Psoas muscle (tissue), 7 donors: ENCODE measurements at regions not wholly inside any gene's neighbourhood (a gene's known extent, or its start where the extent isn't known, plus 50 kb on each side); places are given as distances from the start of the nearest gene placed in this dataset.

Experiments
- ATAC-seq, 4 donors: fragments of 200-7000 bp; cut with Tn5 transposase; one replicate each; pipeline ENCODE4 v1.9.1; 2020; ENCODE audit warnings: moderate library complexity in 3 of 4, mild to moderate bottlenecking in 2 of 4
- DNase-seq, 2 donors: peaks; one replicate each; pipeline ENCODE4 v3.0.0-alpha.2; 2020
- H3K27ac ChIP-seq: fragments of 200-600 bp; one replicate; pipeline ENCODE4 v1.8.0; 2022
- H3K27me3 ChIP-seq, 3 donors: fragments of 200-600 bp in 1 of 3; one replicate each; pipeline versions ENCODE4 v1.6.1 to v1.8.0; 2013 to 2022; ENCODE audit warnings: low read length in 2 of 3, mild to moderate bottlenecking in 2 of 3, moderate library complexity in 1 of 3; ENCODE audit not compliant: insufficient read depth in 3 of 3
- H3K36me3 ChIP-seq, 2 donors: fragments of 200-600 bp in 1 of 2; one replicate each; pipeline versions ENCODE4 v1.6.1 to v1.8.0; 2013 to 2022; ENCODE audit warnings: low read depth in 1 of 2, mild to moderate bottlenecking in 1 of 2, moderate library complexity in 1 of 2; ENCODE audit not compliant: insufficient read depth in 1 of 2
- H3K4me1 ChIP-seq: fragments of 200-600 bp; one replicate; pipeline ENCODE4 v1.8.0; 2022
- H3K4me3 ChIP-seq: fragments of 200-600 bp; one replicate; pipeline ENCODE4 v1.8.0; 2022; ENCODE audit warnings: mild to moderate bottlenecking
- H3K9me3 ChIP-seq: fragments of 200-600 bp; one replicate; pipeline ENCODE4 v1.8.0; 2022
- CTCF ChIP-seq: fragments of 200-600 bp; IDR thresholded peaks from one replicate; pipeline ENCODE4 v1.8.0; 2022; ENCODE audit warnings: antibody characterized with exemption
- WGBS, 3 donors: extraction: QIAGEN DNeasy Blood & Tissue Kit; methylation state at CpG; one replicate each; pipeline versions ENCODE4 v1.1.6 to v1.1.7; 2013; 5-methylcytosine and 5-hydroxymethylcytosine counted together
- intact Hi-C, 2 donors: fragments of 100-400 bp; cut with DNase I; formaldehyde crosslinking; loops; one replicate each; pipeline versions ENCODE4 v1.11.0 to v1.14.2; 2022
- donor health status: healthy with polysubstance abuse.
- donor health status: DM: no; HTN: no; CAD: no; lungs with moderate emphysema.
- donor health status: Bipolar disorder and iron deficiency.
- donor health status: healthy.
- donor health status: DM: yes; HTN: yes; CAD: no.
- donor health status: DM: no; HTN: no; CAD: no.
- donor health status: DM: yes; HTN: yes; CAD: no.

GRCh38 chr10:108496106-108496505 is 1331.6 kb upstream of the SORCS1 start:
- ATAC-seq: no peak
- Histone ChIP-seq H3K9me3 (no peaks in the 10 kb centered on the region), H3K4me1 (no peaks in the 10 kb centered on the region), H3K27me3 (no peaks in the 10 kb centered on the region), H3K27ac (no peak overlapping the region), H3K4me3 (no peak overlapping the region), H3K36me3 (no peaks in the 10 kb centered on the region)
- no peak for TF ChIP-seq CTCF
- intact Hi-C loops: no loop called here
- DNase-seq: no peak

- Histone ChIP-seq H3K4me3 (no peak overlapping the region), H3K27me3 (no peaks in the 10 kb centered on the region), H3K9me3 (no peaks in the 10 kb centered on the region), H3K36me3 (no peaks in the 10 kb centered on the region), H3K4me1 (no peaks in the 10 kb centered on the region), H3K27ac (no peak overlapping the region)
- WGBS, 3 donors: 19 to 34% (median 23%) methylated on average over 1 of the region's 1 CpG
- intact Hi-C loops: no loop called here
- TF ChIP-seq CTCF: no peak
- DNase-seq (no peak), ATAC-seq (no peak)
Measured at GRCh38 chr10:108490944-108491343, 1326.4 kb upstream of the SORCS1 start.

GRCh38 chr10:108471420-108471819 is 1306.9 kb upstream of the SORCS1 start:
- ATAC-seq: no peak
- H3K9me3 ChIP-seq: no peaks in the 10 kb centered on the region

GRCh38 chr10:108469940-108470339 is 1305.4 kb upstream of the SORCS1 start:
- Histone ChIP-seq H3K27me3 (peaks cover 0 to 11% (median 2%) of the 10 kb centered on the region in 3 donors), H3K9me3 (no peaks in the 10 kb centered on the region), H3K4me3 (no peak overlapping the region), H3K4me1 (no peaks in the 10 kb centered on the region), H3K27ac (no peak overlapping the region), H3K36me3 (no peaks in the 10 kb centered on the region)
- no peak for TF ChIP-seq CTCF
- intact Hi-C loops: no loop called here
- DNase-seq (no peak), ATAC-seq (no peak)
- WGBS, 3 donors: 56 to 64% (median 63%) methylated on average over 3 of the region's 3 CpGs

More at GRCh38 chr10:108471420-108471819, 1306.9 kb upstream of the SORCS1 start:
- Histone ChIP-seq H3K4me3 (no peak overlapping the region), H3K27me3 (peaks cover 0 to 5% (median 2%) of the 10 kb centered on the region in 3 donors), H3K36me3 (no peaks in the 10 kb centered on the region), H3K4me1 (no peaks in the 10 kb centered on the region), H3K27ac (no peak overlapping the region)
- 84 to 97% (median 92%) methylated on average over 1 of the region's 1 CpG for WGBS, 3 donors
- no peak for DNase-seq
- intact Hi-C loops: no loop called here
- no peak for TF ChIP-seq CTCF

GRCh38 chr10:108465871-108466641 is 1301.5 kb upstream of the SORCS1 start:
- 5 to 9% (median 5%) methylated on average over 31 to 62 of the region's 62 CpGs for WGBS, 3 donors
- ATAC-seq: no peak

More at GRCh38 chr10:108465871-108466641, 1301.5 kb upstream of the SORCS1 start:
- Histone ChIP-seq H3K9me3 (no peaks in the 10 kb centered on the region), H3K27me3 (peaks cover 0 to 11% (median 2%) of the 10 kb centered on the region in 3 donors), H3K4me3 (peak overlapping the region; percentile 48), H3K27ac (no peak overlapping the region), H3K4me1 (no peaks in the 10 kb centered on the region), H3K36me3 (no peaks in the 10 kb centered on the region)
- intact Hi-C loops: no loop called here
- DNase-seq: peak; percentile 37 to 56
- no peak for TF ChIP-seq CTCF
